GM23248 (cell line): ENCODE measurements at regions not wholly inside any gene's neighbourhood (a gene's known extent, or its start where the extent isn't known, plus 50 kb on each side); places are given as distances from the start of the nearest gene placed in this dataset.

Source experiments
- DNase-seq: peaks from one replicate; pipeline ENCODE4 v3.0.0-alpha.2; 2015
- H2AFZ ChIP-seq: fragments of 200-600 bp; sonication (generic); 2 replicates; pipeline ENCODE4 v1.6.1; 2016; ENCODE audit warnings: antibody characterized with exemption
- H3F3A ChIP-seq: fragments of 200-600 bp; sonication (generic); 2 replicates; pipeline ENCODE4 v1.6.1; 2016; ENCODE audit warnings: mild to moderate bottlenecking, antibody characterized with exemption, mixed run types; ENCODE audit not compliant: insufficient read depth
- H3K27ac ChIP-seq: fragments of 200-600 bp; sonication (generic); 2 replicates; pipeline ENCODE4 v1.5.1; 2016; ENCODE audit warnings: mild to moderate bottlenecking
- H3K27me3 ChIP-seq: fragments of 200-600 bp; sonication (generic); replicated peaks from 2 replicates; pipeline ENCODE4 v1.6.1; 2016; ENCODE audit warnings: mild to moderate bottlenecking; ENCODE audit not compliant: insufficient read depth
- H3K36me3 ChIP-seq: fragments of 200-600 bp; sonication (generic); 2 replicates; pipeline ENCODE4 v1.6.1; 2016; ENCODE audit warnings: low read depth, mild to moderate bottlenecking
- H3K4me1 ChIP-seq: fragments of 200-600 bp; sonication (generic); 2 replicates; pipeline ENCODE4 v1.6.1; 2016; ENCODE audit warnings: mild to moderate bottlenecking; ENCODE audit not compliant: insufficient read depth
- H3K4me2 ChIP-seq: fragments of 200-600 bp; sonication (generic); one replicate; pipeline ENCODE4 v1.6.1; 2016; ENCODE audit warnings: mild to moderate bottlenecking; ENCODE audit not compliant: unreplicated experiment
- H3K4me3 ChIP-seq: fragments of 200-600 bp; sonication (generic); 2 replicates; pipeline ENCODE4 v1.5.1; 2016; ENCODE audit warnings: mild to moderate bottlenecking
- H3K79me2 ChIP-seq: fragments of 200-600 bp; sonication (generic); 2 replicates; pipeline ENCODE4 v1.6.1; 2016; ENCODE audit warnings: mild to moderate bottlenecking; ENCODE audit not compliant: insufficient read depth
- H3K9ac ChIP-seq: fragments of 200-600 bp; sonication (generic); 2 replicates; pipeline ENCODE4 v1.6.1; 2016; ENCODE audit warnings: mild to moderate bottlenecking
- H3K9me2 ChIP-seq: fragments of 200-600 bp; sonication (generic); 2 replicates; pipeline ENCODE4 v1.6.1; 2016; ENCODE audit warnings: mixed run types, mild to moderate bottlenecking, moderate library complexity; ENCODE audit not compliant: insufficient read depth
- H3K9me3 ChIP-seq: fragments of 200-600 bp; sonication (generic); one replicate; pipeline ENCODE4 v1.6.1; 2017; ENCODE audit warnings: low read depth
- H4K20me1 ChIP-seq: fragments of 200-600 bp; sonication (generic); 2 replicates; pipeline ENCODE4 v1.6.0; 2016; ENCODE audit not compliant: insufficient read depth
- EZH2 ChIP-seq: fragments of 200-600 bp; sonication (generic); IDR thresholded peaks from 2 replicates; pipeline ENCODE4 v1.6.1; 2018; ENCODE audit warnings: antibody characterized with exemption, mild to moderate bottlenecking; ENCODE audit not compliant: insufficient read depth, poor library complexity, severe bottlenecking
- EZH2phosphoT487 ChIP-seq: fragments of 200-600 bp; sonication (generic); IDR thresholded peaks from 2 replicates; pipeline ENCODE4 v1.6.1; 2018; ENCODE audit warnings: antibody characterized with exemption, moderate library complexity, mild to moderate bottlenecking, low read depth; ENCODE audit not compliant: insufficient read depth
- WGBS, 2 experiments: methylation state at CpG; one replicate each; pipeline ENCODE4 v1.1.6; 2015 to 2017; ENCODE audit warnings: low lambda C conversion rate in 2 of 2, low coverage in 1 of 2; ENCODE audit errors: missing lambda C conversion rate in 2 of 2; 5-methylcytosine and 5-hydroxymethylcytosine counted together
- in situ Hi-C: fragments of 300-500 bp; cut with MboI; formaldehyde crosslinking; loops from 2 replicates; pipeline ENCODE4 v1.15.0; 2020

DNA sequence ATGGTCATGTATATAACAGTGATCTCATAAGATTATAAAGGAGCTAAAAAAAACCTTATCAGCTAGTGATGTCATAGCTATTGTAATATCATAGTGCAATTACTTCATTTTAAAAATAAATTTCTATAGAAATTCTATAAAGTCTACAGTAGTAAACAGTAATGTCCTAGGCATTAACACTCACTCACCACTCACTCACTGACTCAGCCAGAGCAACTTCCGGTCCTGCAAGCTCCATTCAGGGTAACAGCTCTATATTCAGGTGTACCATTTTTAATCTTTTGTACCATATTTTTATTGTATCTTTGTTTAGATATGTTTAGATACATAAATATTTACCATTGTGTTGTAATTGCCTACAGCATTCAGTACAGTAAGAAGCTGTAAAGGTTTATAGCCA is 524.4 kb upstream of the CDH5 start:
- in situ Hi-C loops: no loop called here
- peak; percentile 3 for DNase-seq

GRCh38 chr16:65838001-65838400 is 528.5 kb upstream of the CDH5 start:
- in situ Hi-C loops: no loop called here
- 74 to 89% methylated on average over 3 of the region's 3 CpGs for WGBS, 2 experiments
- H3K4me1 ChIP-seq: peaks cover 3% of the 10 kb centered on the region; the same call in 1 of the 2 replicates
- H3F3A ChIP-seq: no peaks in the 10 kb centered on the region
- TF ChIP-seq EZH2phosphoT487 (no peak), EZH2 (no peak)
- H3K9me2 ChIP-seq: no peaks in the 10 kb centered on the region
- H3K79me2 ChIP-seq: no peaks in the 10 kb centered on the region
- no peak overlapping the region for H3K4me2 ChIP-seq
- H3K27me3 ChIP-seq: no peaks in the 10 kb centered on the region; the same call in 1 of the 2 replicates
- no peaks in the 10 kb centered on the region for H3K9me3 ChIP-seq
- no peak overlapping the region for H2AFZ ChIP-seq
- no peak overlapping the region for H3K4me3 ChIP-seq
- H4K20me1 ChIP-seq: no peaks in the 10 kb centered on the region
- no peaks in the 10 kb centered on the region for H3K36me3 ChIP-seq
- no peak overlapping the region for H3K27ac ChIP-seq
- no peak overlapping the region for H3K9ac ChIP-seq
- DNase-seq: no peak

More for the DNA sequence above, 524.4 kb upstream of the CDH5 start:
- Histone ChIP-seq H3K9me3 (no peaks in the 10 kb centered on the region), H3K27ac (no peak overlapping the region), H3K79me2 (no peaks in the 10 kb centered on the region), H4K20me1 (no peaks in the 10 kb centered on the region), H3K9me2 (no peaks in the 10 kb centered on the region), H3K4me2 (no peak overlapping the region), H3K36me3 (no peaks in the 10 kb centered on the region), H3K4me1 (peaks cover 16% of the 10 kb centered on the region), H3K27me3 (no peaks in the 10 kb centered on the region), H3K9ac (no peak overlapping the region), H2AFZ (no peak overlapping the region), H3F3A (peaks cover 25% of the 10 kb centered on the region), H3K4me3 (no peak overlapping the region)
- no peak for TF ChIP-seq EZH2phosphoT487
- no peak for TF ChIP-seq EZH2
- 11 to 16% methylated on average over 1 of the region's 1 CpG for WGBS, 2 experiments

GRCh38 chr16:65837464-65837863 is 529.0 kb upstream of the CDH5 start:
- Histone ChIP-seq H3K79me2 (no peaks in the 10 kb centered on the region), H3K4me3 (no peak overlapping the region), H2AFZ (no peak overlapping the region), H3K9me3 (no peaks in the 10 kb centered on the region), H3K27ac (no peak overlapping the region), H3K9me2 (no peaks in the 10 kb centered on the region), H3K27me3 (no peaks in the 10 kb centered on the region; the same call in 1 of the 2 replicates), H4K20me1 (no peaks in the 10 kb centered on the region), H3K36me3 (no peaks in the 10 kb centered on the region), H3K4me1 (peaks cover 3% of the 10 kb centered on the region; the same call in 1 of the 2 replicates), H3F3A (no peaks in the 10 kb centered on the region), H3K9ac (no peak overlapping the region), H3K4me2 (no peak overlapping the region)
- TF ChIP-seq EZH2phosphoT487 (no peak), EZH2 (no peak)
- 74 to 77% methylated on average over 3 of the region's 3 CpGs for WGBS, 2 experiments
- no peak for DNase-seq
- in situ Hi-C loops: no loop called here

- no peaks in the 10 kb centered on the region for H3F3A ChIP-seq
- no peak for DNase-seq
- no peak overlapping the region for H2AFZ ChIP-seq
- no peaks in the 10 kb centered on the region for H3K9me2 ChIP-seq
- no peaks in the 10 kb centered on the region for H3K79me2 ChIP-seq
- no peak overlapping the region for H3K9ac ChIP-seq
- peaks cover 3% of the 10 kb centered on the region; the same call in 1 of the 2 replicates for H3K4me1 ChIP-seq
- H3K36me3 ChIP-seq: no peaks in the 10 kb centered on the region
- H3K9me3 ChIP-seq: no peaks in the 10 kb centered on the region
- no peak overlapping the region for H3K4me2 ChIP-seq
- H3K4me3 ChIP-seq: no peak overlapping the region
- no peak for TF ChIP-seq EZH2phosphoT487
- no peak for TF ChIP-seq EZH2
- H3K27me3 ChIP-seq: no peaks in the 10 kb centered on the region; the same call in 1 of the 2 replicates
- no peak overlapping the region for H3K27ac ChIP-seq
- H4K20me1 ChIP-seq: no peaks in the 10 kb centered on the region
- in situ Hi-C loops: no loop called here
Observed at GRCh38 chr16:65834688-65835087, 531.8 kb upstream of the CDH5 start.

DNA sequence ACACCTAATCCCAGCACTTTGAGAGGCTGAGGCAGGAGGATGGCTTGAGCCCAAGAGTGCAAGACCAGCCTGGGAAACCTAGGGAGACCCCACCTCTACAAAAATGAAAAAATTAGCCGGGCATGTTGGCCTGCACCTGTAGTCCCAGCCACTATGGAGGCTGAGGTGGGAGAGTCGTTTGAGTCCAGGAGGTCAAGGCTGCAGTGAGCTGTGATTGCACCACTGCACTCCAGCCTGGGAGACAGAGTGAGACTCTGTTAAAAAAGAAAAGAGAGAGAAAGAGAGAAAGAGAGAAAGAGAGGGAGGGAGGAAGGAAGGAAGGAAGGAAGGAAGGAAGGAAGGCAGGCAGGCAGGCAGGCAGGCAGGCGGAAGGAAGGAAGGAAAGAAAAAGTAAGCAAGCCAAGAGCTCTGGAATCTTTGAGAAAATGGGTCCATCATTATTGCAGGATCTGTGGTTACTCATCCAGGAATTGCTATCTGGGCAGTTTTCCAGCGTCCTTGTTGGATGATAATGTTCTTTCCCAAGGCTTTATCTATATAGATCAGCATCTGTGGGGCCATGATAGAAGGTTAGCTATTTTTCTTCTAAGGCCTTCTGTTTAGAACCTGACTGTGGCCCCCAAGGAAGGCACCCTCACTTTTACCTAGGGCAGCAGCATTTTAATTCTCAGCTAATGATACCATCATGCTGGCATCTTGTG is 533.2 kb upstream of the CDH5 start:
- in situ Hi-C loops: no loop called here
- no peak overlapping the region for H2AFZ ChIP-seq
- H3F3A ChIP-seq: no peaks in the 10 kb centered on the region
- no peak for TF ChIP-seq EZH2
- TF ChIP-seq EZH2phosphoT487: no peak
- WGBS, 2 experiments: 47 to 59% methylated on average over 3 to 4 of the region's 4 CpGs
- H3K9me3 ChIP-seq: no peaks in the 10 kb centered on the region
- H3K4me2 ChIP-seq: no peak overlapping the region
- H3K4me1 ChIP-seq: peaks cover 3% of the 10 kb centered on the region; the same call in 1 of the 2 replicates
- no peak overlapping the region for H3K27ac ChIP-seq
- no peaks in the 10 kb centered on the region for H4K20me1 ChIP-seq
- no peak overlapping the region for H3K9ac ChIP-seq
- H3K79me2 ChIP-seq: no peaks in the 10 kb centered on the region
- H3K4me3 ChIP-seq: no peak overlapping the region
- no peaks in the 10 kb centered on the region for H3K36me3 ChIP-seq
- peak; percentile 90 for DNase-seq
- H3K27me3 ChIP-seq: no peaks in the 10 kb centered on the region; the same call in 1 of the 2 replicates
- H3K9me2 ChIP-seq: no peaks in the 10 kb centered on the region
